Neural progenitor cell (in vitro differentiated cells): ENCODE measurements at regions not wholly inside any gene's neighbourhood (a gene's known extent, or its start where the extent isn't known, plus 50 kb on each side); places are given as distances from the start of the nearest gene placed in this dataset.

Experiments
- DNase-seq: peaks from one replicate; pipeline ENCODE4 v3.0.0-alpha.2; 2016; ENCODE audit warnings: low spot score
- H2AFZ ChIP-seq: fragments of 200-600 bp; sonication (generic); replicated peaks from 2 replicates; pipeline ENCODE4 v1.6.1; 2016; ENCODE audit warnings: antibody characterized with exemption
- H3F3A ChIP-seq: fragments of 200-600 bp; sonication (generic); 2 replicates; pipeline ENCODE4 v1.6.1; 2016; ENCODE audit warnings: antibody characterized with exemption, low read depth
- H3K27ac ChIP-seq: fragments of 200-600 bp; sonication (generic); 2 replicates; pipeline ENCODE4 v1.5.1; 2016; ENCODE audit warnings: mild to moderate bottlenecking
- H3K27me3 ChIP-seq: fragments of 200-600 bp; sonication (generic); 2 replicates; pipeline ENCODE4 v1.6.1; 2016; ENCODE audit warnings: mild to moderate bottlenecking, moderate library complexity
- H3K36me3 ChIP-seq: fragments of 200-600 bp; sonication (generic); 2 replicates; pipeline ENCODE4 v1.5.1; 2016
- H3K4me1 ChIP-seq: fragments of 200-600 bp; sonication (generic); 2 replicates; pipeline ENCODE4 v1.6.1; 2016; ENCODE audit warnings: mixed run types
- H3K4me2 ChIP-seq: fragments of 200-600 bp; sonication (generic); 2 replicates; pipeline ENCODE4 v1.6.1; 2016
- H3K4me3 ChIP-seq: fragments of 200-600 bp; sonication (generic); 2 replicates; pipeline ENCODE4 v1.5.1; 2016
- H3K79me2 ChIP-seq: fragments of 200-600 bp; sonication (generic); 2 replicates; pipeline ENCODE4 v1.6.1; 2016; ENCODE audit warnings: low read depth
- H3K9ac ChIP-seq: fragments of 200-600 bp; sonication (generic); 2 replicates; pipeline ENCODE4 v1.6.1; 2016
- H3K9me3 ChIP-seq: fragments of 200-600 bp; sonication (generic); 2 replicates; pipeline ENCODE4 v1.5.1; 2016; ENCODE audit warnings: low read depth
- H4K20me1 ChIP-seq: fragments of 200-600 bp; sonication (generic); 2 replicates; pipeline ENCODE4 v1.6.1; 2016; ENCODE audit warnings: low read depth
- H3K27ac Mint-ChIP-seq: 3 replicates; pipeline ENCODE4 v1.8.0; 2021; ENCODE audit warnings: mixed read lengths
- H3K27me3 Mint-ChIP-seq: 2 replicates; pipeline ENCODE4 v1.8.0; 2022; ENCODE audit warnings: low read depth, mild to moderate bottlenecking, inconsistent platforms, moderate library complexity, mixed read lengths; ENCODE audit not compliant: insufficient read depth
- H3K36me3 Mint-ChIP-seq: 3 replicates; pipeline ENCODE4 v1.8.0; 2021; ENCODE audit warnings: mixed read lengths
- H3K4me1 Mint-ChIP-seq: 3 replicates; pipeline ENCODE4 v1.8.0; 2021; ENCODE audit warnings: mixed read lengths
- H3K4me3 Mint-ChIP-seq: 3 replicates; pipeline ENCODE4 v1.8.0; 2021; ENCODE audit warnings: mild to moderate bottlenecking, moderate library complexity, mixed read lengths
- H3K9me3 Mint-ChIP-seq: 3 replicates; pipeline ENCODE4 v1.8.0; 2020; ENCODE audit warnings: mixed read lengths
- EZH2 ChIP-seq: fragments of 200-600 bp; sonication (generic); IDR thresholded peaks from 2 replicates; pipeline ENCODE4 v1.6.1; 2017; ENCODE audit warnings: antibody characterized with exemption, mild to moderate bottlenecking, moderate library complexity
- EZH2phosphoT487 ChIP-seq: fragments of 200-600 bp; sonication (generic); IDR thresholded peaks from 2 replicates; pipeline ENCODE4 v1.6.1; 2017; ENCODE audit warnings: antibody characterized with exemption
- TF ChIP-seq, protein P1 (sequence below): fragments of 200-600 bp; sonication (generic); IDR thresholded peaks from 2 replicates; pipeline ENCODE4 v1.5.1; 2017; ENCODE audit warnings: antibody characterized with exemption, mild to moderate bottlenecking

DNA sequence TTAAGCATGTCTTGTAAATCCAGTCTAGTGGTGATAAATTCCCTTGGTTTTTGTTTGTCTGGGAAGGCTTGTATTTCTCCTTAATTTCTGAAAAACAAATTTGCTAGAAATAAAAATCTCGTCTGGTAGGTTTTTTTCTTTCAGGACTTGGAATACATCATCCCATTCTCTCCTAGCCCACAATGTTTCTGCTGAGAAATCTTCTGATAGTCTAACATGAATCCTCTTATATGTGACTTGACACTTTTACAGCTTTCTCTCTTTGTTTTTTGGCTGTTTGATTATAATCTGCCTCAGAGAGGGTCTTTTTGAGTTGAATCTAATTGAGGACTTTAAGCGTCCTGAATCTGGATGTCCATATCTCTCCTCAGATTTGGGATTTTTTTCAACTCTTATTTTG, 104.9 kb downstream of the FEM1C start:
- H3K4me3 ChIP-seq = no peak overlapping the region
- H3K4me1 ChIP-seq = no peaks in the 10 kb centered on the region
- no peak overlapping the region for H3K4me2 ChIP-seq
- Mint-ChIP-seq H3K36me3 (no peaks in the 10 kb centered on the region), H3K27me3 (peaks cover 3% of the 10 kb centered on the region), H3K4me3 (no peak overlapping the region), H3K9me3 (peaks cover 27% of the 10 kb centered on the region), H3K4me1 (no peaks in the 10 kb centered on the region), H3K27ac (no peak overlapping the region)
- no peak overlapping the region for H3K27ac ChIP-seq
- DNase-seq = no peak
- no peak overlapping the region for H3K9ac ChIP-seq
- H3K36me3 ChIP-seq = no peaks in the 10 kb centered on the region
- H3F3A ChIP-seq = no peaks in the 10 kb centered on the region
- H3K9me3 ChIP-seq = no peaks in the 10 kb centered on the region
- no peaks in the 10 kb centered on the region for H3K79me2 ChIP-seq
- H4K20me1 ChIP-seq = no peaks in the 10 kb centered on the region
- no peak overlapping the region for H2AFZ ChIP-seq
- no peak for TF ChIP-seq EZH2phosphoT487
- TF ChIP-seq, protein P1, sequence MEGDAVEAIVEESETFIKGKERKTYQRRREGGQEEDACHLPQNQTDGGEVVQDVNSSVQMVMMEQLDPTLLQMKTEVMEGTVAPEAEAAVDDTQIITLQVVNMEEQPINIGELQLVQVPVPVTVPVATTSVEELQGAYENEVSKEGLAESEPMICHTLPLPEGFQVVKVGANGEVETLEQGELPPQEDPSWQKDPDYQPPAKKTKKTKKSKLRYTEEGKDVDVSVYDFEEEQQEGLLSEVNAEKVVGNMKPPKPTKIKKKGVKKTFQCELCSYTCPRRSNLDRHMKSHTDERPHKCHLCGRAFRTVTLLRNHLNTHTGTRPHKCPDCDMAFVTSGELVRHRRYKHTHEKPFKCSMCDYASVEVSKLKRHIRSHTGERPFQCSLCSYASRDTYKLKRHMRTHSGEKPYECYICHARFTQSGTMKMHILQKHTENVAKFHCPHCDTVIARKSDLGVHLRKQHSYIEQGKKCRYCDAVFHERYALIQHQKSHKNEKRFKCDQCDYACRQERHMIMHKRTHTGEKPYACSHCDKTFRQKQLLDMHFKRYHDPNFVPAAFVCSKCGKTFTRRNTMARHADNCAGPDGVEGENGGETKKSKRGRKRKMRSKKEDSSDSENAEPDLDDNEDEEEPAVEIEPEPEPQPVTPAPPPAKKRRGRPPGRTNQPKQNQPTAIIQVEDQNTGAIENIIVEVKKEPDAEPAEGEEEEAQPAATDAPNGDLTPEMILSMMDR = no peak
- no peak for TF ChIP-seq EZH2
- H3K27me3 ChIP-seq = no peaks in the 10 kb centered on the region

- Histone ChIP-seq H4K20me1 (no peaks in the 10 kb centered on the region), H3K4me1 (no peaks in the 10 kb centered on the region), H3K9me3 (no peaks in the 10 kb centered on the region), H3K9ac (no peak overlapping the region), H2AFZ (no peak overlapping the region), H3K36me3 (no peaks in the 10 kb centered on the region), H3K79me2 (no peaks in the 10 kb centered on the region), H3K4me2 (no peak overlapping the region), H3K27me3 (no peaks in the 10 kb centered on the region), H3K27ac (no peak overlapping the region), H3K4me3 (no peak overlapping the region), H3F3A (no peaks in the 10 kb centered on the region)
- no peak for TF ChIP-seq EZH2
- no peak for TF ChIP-seq EZH2phosphoT487
- TF ChIP-seq, protein P1 = no peak
- no peak overlapping the region for H3K4me3 Mint-ChIP-seq
- no peaks in the 10 kb centered on the region for H3K4me1 Mint-ChIP-seq
- H3K36me3 Mint-ChIP-seq = no peaks in the 10 kb centered on the region
- peaks cover 24% of the 10 kb centered on the region for H3K9me3 Mint-ChIP-seq
- H3K27ac Mint-ChIP-seq = no peak overlapping the region
- peaks cover 3% of the 10 kb centered on the region for H3K27me3 Mint-ChIP-seq
- no peak for DNase-seq
Measured at GRCh38 chr5:115439042-115439441, 105.5 kb downstream of the FEM1C start.

DNA sequence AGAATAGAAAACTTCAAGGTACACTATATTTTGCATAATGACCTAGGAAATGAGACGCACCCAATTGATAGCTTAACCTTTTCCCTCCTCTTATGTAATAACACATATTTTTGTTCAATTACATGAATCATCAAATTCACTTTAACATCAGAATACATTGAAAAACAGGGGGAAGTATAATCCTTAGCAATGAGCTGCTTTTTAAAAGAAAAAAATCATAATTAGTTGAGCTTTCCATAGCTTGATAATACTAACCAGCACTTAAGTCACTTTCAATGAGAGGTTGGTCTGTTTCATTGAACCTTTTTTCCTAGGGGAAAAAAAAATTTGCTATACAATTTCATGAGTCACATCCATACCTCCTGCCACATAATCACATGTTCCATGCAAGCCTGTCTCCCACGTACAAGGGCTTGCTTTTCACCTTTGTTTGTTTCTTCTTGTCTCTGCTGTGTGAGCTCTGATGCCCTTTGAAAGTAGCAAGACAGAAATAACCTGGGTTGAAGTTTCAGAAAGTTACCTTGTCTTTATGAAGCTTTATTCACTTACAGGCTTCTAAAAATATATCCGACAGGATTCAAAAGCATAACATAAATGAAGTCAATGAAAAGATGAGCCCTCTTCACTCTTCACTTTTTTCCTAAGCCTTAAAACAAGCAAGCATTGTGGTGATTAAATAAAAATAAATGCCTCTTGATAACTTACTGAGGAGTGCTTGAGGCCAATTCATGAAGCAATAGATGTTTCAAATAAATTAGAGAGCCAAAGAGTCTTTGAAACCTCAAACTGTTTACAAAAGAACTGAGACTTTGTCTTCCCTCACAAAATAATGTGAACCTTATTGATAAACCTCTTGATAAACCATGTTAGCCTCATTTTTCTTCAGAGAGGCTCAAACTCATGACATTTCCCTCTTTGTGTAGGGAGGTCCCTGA, 108.5 kb downstream of the FEM1C start:
- Histone ChIP-seq H3K9ac (no peak overlapping the region), H3K27me3 (no peaks in the 10 kb centered on the region), H3K36me3 (no peaks in the 10 kb centered on the region), H3K4me1 (no peaks in the 10 kb centered on the region), H3K4me2 (no peak overlapping the region), H4K20me1 (no peaks in the 10 kb centered on the region), H3K4me3 (no peak overlapping the region), H3F3A (no peaks in the 10 kb centered on the region), H3K27ac (no peak overlapping the region), H2AFZ (no peak overlapping the region), H3K79me2 (no peaks in the 10 kb centered on the region), H3K9me3 (no peaks in the 10 kb centered on the region)
- Mint-ChIP-seq H3K4me1 (no peaks in the 10 kb centered on the region), H3K4me3 (no peak overlapping the region), H3K36me3 (no peaks in the 10 kb centered on the region), H3K27me3 (peaks cover 3% of the 10 kb centered on the region), H3K9me3 (peaks cover 15% of the 10 kb centered on the region), H3K27ac (no peak overlapping the region)
- DNase-seq = no peak
- TF ChIP-seq EZH2phosphoT487 (no peak), EZH2 (no peak)
- TF ChIP-seq, protein P1 = no peak
